WI38 (cell line): ENCODE measurements at regions not wholly inside any gene's neighbourhood (a gene's known extent, or its start where the extent isn't known, plus 50 kb on each side); places are given as distances from the start of the nearest gene placed in this dataset.

ENCODE experiments used
- H3K4me3 ChIP-seq: 2 replicates; pipeline ENCODE4 v1.5.1; 2011; ENCODE audit warnings: low read depth, mild to moderate bottlenecking, control low read depth, low read length
- TF ChIP-seq, protein P1 (sequence below): IDR thresholded peaks from 2 replicates; pipeline ENCODE4 v1.5.1; 2012; ENCODE audit warnings: low read depth, mild to moderate bottlenecking, control low read depth, low read length

DNA sequence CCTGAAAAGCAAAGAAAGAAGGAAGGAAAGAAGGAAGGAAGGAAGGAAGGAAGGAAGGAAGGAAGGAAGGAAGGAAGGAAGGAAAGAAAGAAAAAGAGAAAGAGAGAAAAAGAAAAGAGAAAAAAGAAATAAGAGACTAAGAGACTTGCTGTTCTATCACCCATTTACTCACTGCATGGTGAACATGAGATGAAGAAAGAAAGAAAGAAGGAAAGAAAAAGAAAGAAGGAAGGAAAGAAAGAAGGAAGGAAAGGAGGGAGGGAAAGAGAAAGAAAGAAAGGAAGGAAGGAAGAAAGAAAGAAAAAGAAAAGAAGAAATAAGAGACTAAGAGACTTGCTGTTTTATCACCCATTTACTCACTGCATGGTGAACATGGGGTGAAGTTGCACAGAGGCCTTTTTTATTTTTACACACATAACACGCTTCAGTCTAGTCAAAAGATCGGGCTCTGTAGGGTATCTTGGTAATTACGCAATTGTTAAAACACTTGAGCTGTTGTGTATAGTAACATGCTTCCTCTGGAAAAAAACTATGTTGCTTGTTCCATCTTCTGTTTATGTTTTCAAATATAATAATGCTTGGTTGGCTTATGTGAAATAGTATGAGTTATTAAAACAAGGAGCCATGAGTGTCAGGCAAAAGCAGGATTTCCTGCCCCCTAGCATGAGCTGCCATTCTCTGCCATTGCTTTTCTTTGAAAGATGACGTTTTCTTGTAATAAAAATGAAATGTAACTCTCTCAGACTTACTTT lies 119.3 kb upstream of the ZNF608 start:
- TF ChIP-seq, protein P1, sequence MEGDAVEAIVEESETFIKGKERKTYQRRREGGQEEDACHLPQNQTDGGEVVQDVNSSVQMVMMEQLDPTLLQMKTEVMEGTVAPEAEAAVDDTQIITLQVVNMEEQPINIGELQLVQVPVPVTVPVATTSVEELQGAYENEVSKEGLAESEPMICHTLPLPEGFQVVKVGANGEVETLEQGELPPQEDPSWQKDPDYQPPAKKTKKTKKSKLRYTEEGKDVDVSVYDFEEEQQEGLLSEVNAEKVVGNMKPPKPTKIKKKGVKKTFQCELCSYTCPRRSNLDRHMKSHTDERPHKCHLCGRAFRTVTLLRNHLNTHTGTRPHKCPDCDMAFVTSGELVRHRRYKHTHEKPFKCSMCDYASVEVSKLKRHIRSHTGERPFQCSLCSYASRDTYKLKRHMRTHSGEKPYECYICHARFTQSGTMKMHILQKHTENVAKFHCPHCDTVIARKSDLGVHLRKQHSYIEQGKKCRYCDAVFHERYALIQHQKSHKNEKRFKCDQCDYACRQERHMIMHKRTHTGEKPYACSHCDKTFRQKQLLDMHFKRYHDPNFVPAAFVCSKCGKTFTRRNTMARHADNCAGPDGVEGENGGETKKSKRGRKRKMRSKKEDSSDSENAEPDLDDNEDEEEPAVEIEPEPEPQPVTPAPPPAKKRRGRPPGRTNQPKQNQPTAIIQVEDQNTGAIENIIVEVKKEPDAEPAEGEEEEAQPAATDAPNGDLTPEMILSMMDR: no peak
- no peak overlapping the region for H3K4me3 ChIP-seq

DNA sequence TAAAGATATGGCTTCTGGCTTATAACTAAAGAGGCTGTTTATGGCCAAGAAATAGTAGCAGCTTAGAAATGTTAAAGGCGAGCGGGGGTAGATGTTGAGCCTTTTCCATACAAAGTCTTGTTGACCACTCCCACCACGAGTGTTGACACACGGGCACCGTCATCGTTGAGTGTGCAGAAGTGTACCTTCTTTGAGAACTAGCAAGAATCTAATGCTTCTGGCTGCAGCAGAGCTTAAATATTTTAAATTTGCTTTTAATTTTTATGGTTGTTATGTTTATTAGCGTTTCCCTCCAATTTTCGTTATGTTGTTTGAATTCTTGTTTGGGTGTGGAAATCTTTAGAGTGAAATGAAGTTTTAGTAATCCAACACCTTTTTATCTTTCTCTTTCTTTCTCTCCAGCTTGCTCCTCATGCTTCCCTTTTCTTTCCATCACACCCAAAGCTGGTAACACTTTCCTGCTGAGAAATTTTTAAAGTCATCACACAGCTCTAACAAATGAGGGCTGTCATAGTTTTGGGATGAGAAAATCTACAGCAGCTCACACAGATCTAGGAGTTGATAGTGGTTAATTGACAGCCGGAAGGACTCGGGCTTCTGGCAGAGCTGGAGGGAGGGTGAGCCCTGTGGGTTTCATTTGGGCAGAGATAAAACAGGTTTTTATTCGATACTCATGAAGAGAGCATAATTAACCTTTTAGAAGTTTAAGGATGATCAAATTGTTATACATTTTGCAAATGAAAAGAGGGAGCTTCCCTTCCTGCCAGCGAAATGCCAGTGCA lies 120.1 kb upstream of the ZNF608 start:
- TF ChIP-seq, protein P1: no peak

DNA sequence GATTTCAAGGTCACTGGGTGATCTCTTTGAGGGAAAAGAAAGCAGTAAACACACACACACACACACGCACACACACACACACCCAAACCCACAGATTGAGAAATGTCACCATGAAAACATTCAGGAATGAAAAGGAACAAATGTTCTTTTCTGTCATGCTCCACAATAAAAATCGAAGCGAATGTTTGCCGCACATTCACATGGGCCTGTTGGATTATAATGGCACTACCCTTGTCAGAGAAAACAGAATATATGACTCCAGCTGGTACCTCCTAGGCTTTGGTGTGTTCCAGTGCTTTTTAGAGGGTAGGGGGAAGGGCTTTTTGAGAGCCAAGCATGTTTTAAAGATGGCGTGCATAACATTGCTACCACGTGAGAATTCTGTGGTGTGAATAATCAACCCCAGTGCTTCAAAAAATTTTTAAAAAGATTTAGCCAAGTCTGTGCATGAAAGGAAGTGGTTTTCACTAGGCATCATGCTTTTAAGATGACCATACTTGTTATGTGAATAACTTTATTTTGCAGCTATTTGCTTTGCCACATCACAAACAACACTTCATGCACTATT lies 120.8 kb upstream of the ZNF608 start:
- TF ChIP-seq, protein P1: no peak
- no peak overlapping the region for H3K4me3 ChIP-seq

More for the DNA sequence above, 120.1 kb upstream of the ZNF608 start:
- no peak overlapping the region for H3K4me3 ChIP-seq

DNA sequence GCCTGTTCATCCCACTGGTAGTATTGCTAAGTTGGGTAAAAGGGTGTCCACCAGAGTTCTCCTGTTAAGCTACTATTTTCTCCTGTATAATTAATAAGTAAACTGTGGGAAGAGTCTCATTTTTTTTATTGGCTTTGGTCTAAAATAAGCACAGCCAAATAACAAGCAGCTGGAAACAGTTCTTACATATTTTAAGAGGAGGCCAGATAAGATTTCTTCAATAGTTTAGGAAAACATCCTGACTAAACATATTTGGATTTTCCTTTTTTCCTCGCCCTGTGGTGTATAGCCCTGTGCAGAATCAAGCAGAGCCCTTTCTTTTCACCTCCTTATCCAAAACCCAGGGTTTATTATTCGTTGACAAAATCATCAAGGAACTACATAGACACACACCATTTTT lies 122.2 kb upstream of the ZNF608 start:
- TF ChIP-seq, protein P1: no peak
- no peak overlapping the region for H3K4me3 ChIP-seq

DNA sequence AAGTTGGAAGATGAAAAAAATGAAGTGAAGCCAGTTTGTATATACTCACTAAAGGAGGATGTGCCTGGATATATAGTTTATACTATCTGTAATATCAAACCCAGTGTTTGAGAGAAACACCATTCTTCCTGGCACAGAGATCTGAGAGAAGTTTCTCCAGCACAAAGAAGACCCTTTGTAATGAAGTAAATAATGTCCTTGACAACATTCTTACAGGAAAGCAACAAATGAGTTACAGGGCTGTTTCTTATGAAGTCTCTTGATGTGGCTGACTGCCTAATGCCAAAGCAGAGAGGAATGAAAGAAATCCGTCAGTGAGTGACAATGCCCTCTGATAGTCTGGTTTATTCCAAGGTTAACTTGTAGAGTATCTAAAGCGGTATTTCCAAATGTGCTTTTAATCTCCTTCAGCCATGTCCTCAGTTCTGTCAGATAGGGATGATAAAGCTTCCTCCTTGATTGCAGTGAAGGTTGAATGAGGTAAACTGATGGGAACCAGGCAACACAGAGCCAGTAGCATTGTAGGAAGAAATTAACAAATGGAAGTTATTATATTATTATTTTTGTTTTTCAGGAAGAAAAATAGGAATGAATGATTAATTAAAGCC lies 123.1 kb upstream of the ZNF608 start:
- TF ChIP-seq, protein P1: no peak
- no peak overlapping the region for H3K4me3 ChIP-seq

DNA sequence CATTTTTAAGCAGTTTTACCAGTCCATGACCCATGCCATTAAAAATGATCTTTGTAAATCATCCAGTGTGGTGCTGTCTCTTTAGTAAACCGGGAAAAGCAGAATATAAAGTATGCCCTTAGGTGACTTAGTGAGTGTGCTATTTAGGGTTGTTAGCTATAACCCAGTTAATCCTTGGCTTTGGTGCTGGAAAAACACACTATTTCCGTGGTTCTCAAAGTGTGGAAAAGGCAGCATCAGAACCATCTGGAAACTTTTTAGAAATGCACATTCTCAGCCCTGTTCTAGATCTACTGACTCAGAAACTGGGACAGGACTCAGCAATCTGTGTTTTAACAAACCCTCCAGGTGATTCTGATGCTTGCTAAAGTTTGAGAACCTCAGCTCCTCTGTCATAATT lies 123.6 kb upstream of the ZNF608 start:
- TF ChIP-seq, protein P1: no peak
- no peak overlapping the region for H3K4me3 ChIP-seq
